ENCODE measurements at regions not wholly inside any gene's neighbourhood (a gene's known extent, or its start where the extent isn't known, plus 50 kb on each side); places are given as distances from the start of the nearest gene placed in this dataset.

- H3K27ac ChIP-seq: no peak overlapping the region
- TF ChIP-seq CTCF (conservative IDR thresholded peaks at IDR 0.05): no peak
These were observed 125.3 kb downstream of the SLC4A3 start for GRCh38 chr2:219752726-219753125.

- TF ChIP-seq CTCF (conservative IDR thresholded peaks at IDR 0.05): no peak
- H3K27ac ChIP-seq: no peak overlapping the region
These were observed 131.7 kb downstream of the SLC4A3 start for GRCh38 chr2:219758907-219759680.

- no peak overlapping the region for H3K27ac ChIP-seq
- TF ChIP-seq CTCF (conservative IDR thresholded peaks at IDR 0.05): no peak
These were observed 132.4 kb downstream of the SLC4A3 start for GRCh38 chr2:219759801-219760200.

GRCh38 chr2:219765231-219765911 is 137.9 kb downstream of the SLC4A3 start:
- no peak overlapping the region for H3K27ac ChIP-seq
- no peak for TF ChIP-seq CTCF (conservative IDR thresholded peaks at IDR 0.05)

DNA sequence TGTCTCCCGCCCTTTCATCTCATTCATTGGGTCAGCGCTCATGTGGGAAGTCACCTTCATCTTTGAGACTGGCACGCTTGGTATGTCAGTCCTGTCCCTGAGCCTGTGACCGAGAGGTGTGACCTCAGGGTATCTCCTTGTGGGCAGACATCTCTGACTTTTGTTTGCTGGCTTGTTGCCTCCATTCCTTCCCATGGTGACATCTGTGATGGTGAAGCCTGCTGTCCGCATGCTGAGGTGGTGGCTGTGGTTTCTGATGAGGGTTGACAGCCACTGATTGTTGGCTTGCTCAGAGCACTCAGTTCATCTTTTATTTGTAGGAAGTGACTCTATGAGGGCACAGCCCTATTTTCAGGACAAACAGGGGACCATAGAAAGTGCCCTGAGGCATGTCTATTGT is 139.2 kb downstream of the SLC4A3 start:
- TF ChIP-seq CTCF (conservative IDR thresholded peaks at IDR 0.05): no peak

DNA sequence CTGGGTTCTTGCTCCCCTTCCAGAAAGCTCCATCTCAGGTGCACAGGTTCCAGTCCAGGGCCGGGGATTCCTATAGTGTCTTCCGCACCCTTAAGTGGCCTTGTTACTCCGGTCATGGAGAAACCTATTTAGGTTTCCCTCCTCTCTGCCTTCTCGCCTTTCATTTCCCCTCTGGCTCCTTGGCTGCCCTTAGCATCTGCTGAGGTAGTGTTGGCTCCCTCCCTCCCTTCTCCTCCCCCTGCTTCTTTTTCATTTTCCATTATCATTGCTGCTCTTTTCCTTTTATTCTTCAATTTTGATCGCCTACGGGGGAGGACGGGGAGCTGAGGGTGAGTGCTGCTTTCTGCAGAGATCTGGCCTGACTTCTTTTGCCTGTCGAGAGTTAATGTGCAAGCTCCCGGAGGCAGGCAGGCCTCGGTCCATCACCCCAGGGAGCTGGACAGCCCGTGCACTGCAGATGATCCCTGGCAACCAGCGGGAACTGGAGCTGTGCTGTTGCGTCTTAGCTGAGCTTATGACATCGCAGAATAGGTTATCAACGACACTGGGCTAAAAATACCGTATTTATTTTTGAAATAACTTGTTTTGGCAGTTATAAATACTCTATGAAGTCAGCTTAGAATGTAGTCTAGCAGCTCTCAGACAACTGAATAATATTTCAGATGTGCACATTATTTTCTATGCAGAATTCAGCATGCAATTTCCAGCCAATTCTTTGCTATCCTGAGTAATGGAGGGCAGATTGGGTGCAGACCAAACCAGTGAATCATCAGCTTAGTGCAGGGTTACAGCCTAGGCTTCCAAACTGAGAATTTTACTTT is 141.9 kb downstream of the SLC4A3 start:
- no peak for TF ChIP-seq CTCF (conservative IDR thresholded peaks at IDR 0.05)
- no peak overlapping the region for H3K27ac ChIP-seq

More for the DNA sequence above, 139.2 kb downstream of the SLC4A3 start:
- no peak overlapping the region for H3K27ac ChIP-seq

DNA sequence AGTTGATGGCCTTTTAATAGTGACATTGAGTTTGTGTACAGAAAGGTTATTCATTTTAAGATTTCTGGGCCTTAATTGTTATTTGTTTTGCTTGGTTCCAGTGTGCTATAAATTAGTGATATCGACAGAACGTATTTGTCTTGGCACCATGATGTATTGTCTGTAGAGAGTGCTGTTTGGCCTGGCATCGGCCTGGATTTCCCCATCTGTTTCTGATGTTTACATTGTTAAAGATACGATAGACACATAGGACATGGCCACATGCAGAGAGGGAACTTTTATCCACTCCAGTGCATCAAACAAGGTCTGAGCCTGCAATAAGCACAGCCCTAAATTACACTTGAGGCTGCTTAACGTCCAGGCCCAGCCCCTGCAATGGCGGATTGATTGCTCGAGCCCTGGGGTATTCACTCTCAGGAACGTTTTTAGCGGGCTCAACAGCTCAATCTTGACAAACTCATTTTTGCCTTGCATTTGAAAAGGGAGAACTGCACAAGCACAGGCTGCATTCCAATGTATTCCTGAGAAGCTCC is 144.7 kb downstream of the SLC4A3 start:
- H3K27ac ChIP-seq: peak overlapping the region; percentile 54
- no peak for TF ChIP-seq CTCF (conservative IDR thresholded peaks at IDR 0.05)

Data from VCaP (cell line).